ENCODE measurements at regions not wholly inside any gene's neighbourhood (a gene's known extent, or its start where the extent isn't known, plus 50 kb on each side); places are given as distances from the start of the nearest gene placed in this dataset.

DNA sequence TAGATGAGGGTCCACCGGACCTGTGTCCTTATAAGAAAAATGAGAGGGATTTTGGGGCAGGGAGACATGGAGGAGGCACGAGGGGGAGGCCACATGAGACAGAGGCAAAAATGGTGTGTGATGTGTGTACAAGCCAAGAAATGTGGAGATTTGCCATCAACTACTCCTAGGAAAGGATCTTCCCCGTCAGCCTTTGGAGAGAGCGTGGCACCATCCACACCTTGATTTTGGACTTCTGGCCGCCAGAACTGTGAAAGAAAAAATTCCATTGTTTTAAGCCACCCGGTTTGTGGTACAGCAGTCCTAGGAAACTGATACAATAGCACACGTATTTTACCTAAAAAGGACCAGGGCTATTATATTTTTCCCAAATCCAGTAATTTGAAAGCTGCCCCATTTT lies 829.0 kb upstream of the SALL3 start:
- H3K9me3 ChIP-seq = no peaks in the 10 kb centered on the region
- peak in 1 of 2 donors; percentile 29 for DNase-seq (ENCODE audit: extremely low spot score in 2 of 2)
- H3K4me1 ChIP-seq = no peaks in the 10 kb centered on the region
- intact Hi-C loops (cut with DNase I) = no loop called here
- TF ChIP-seq, protein P1, sequence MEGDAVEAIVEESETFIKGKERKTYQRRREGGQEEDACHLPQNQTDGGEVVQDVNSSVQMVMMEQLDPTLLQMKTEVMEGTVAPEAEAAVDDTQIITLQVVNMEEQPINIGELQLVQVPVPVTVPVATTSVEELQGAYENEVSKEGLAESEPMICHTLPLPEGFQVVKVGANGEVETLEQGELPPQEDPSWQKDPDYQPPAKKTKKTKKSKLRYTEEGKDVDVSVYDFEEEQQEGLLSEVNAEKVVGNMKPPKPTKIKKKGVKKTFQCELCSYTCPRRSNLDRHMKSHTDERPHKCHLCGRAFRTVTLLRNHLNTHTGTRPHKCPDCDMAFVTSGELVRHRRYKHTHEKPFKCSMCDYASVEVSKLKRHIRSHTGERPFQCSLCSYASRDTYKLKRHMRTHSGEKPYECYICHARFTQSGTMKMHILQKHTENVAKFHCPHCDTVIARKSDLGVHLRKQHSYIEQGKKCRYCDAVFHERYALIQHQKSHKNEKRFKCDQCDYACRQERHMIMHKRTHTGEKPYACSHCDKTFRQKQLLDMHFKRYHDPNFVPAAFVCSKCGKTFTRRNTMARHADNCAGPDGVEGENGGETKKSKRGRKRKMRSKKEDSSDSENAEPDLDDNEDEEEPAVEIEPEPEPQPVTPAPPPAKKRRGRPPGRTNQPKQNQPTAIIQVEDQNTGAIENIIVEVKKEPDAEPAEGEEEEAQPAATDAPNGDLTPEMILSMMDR (IDR thresholded peaks at IDR 0.05) = no peak
- no peak for TF ChIP-seq POLR2AphosphoS5 (IDR thresholded peaks at IDR 0.05; ENCODE audit: insufficient read depth in 1 of 2, low read depth in 1 of 2)
- no peak for TF ChIP-seq POLR2A (IDR thresholded peaks at IDR 0.05)
- H3K4me3 ChIP-seq = no peak overlapping the region
- no peak overlapping the region for H3K27ac ChIP-seq
- H3K27me3 ChIP-seq = no peaks in the 10 kb centered on the region
- H3K36me3 ChIP-seq = no peaks in the 10 kb centered on the region

DNA sequence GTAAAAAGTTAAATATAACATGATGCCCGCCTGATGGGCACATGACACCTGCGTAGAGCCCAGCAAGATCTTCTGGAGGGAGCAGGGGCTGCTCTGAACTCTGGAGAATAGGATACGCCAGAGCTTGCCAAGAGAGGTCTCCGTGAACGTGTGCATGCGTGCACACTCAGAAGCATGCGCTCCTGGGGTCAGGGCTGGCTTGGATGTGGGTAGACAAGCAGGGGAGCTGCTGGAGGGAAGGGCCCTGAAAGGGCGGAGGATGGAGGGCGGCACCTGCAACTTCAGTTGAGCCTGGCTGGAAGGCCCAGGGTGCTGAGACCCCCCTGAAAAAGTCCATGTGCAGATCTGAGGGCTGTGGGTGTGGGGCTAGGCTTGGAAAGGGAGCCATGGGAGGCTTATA lies 828.4 kb upstream of the SALL3 start:
- Histone ChIP-seq H3K27me3 (no peaks in the 10 kb centered on the region), H3K4me3 (no peak overlapping the region), H3K4me1 (no peaks in the 10 kb centered on the region), H3K36me3 (no peaks in the 10 kb centered on the region), H3K27ac (no peak overlapping the region), H3K9me3 (no peaks in the 10 kb centered on the region)
- TF ChIP-seq, protein P1 (IDR thresholded peaks at IDR 0.05) = no peak
- TF ChIP-seq POLR2AphosphoS5 (IDR thresholded peaks at IDR 0.05; ENCODE audit: insufficient read depth in 1 of 2, low read depth in 1 of 2) (no peak), POLR2A (IDR thresholded peaks at IDR 0.05) (no peak)
- intact Hi-C loops (cut with DNase I) = no loop called here
- DNase-seq (ENCODE audit: extremely low spot score in 2 of 2) = no peak

DNA sequence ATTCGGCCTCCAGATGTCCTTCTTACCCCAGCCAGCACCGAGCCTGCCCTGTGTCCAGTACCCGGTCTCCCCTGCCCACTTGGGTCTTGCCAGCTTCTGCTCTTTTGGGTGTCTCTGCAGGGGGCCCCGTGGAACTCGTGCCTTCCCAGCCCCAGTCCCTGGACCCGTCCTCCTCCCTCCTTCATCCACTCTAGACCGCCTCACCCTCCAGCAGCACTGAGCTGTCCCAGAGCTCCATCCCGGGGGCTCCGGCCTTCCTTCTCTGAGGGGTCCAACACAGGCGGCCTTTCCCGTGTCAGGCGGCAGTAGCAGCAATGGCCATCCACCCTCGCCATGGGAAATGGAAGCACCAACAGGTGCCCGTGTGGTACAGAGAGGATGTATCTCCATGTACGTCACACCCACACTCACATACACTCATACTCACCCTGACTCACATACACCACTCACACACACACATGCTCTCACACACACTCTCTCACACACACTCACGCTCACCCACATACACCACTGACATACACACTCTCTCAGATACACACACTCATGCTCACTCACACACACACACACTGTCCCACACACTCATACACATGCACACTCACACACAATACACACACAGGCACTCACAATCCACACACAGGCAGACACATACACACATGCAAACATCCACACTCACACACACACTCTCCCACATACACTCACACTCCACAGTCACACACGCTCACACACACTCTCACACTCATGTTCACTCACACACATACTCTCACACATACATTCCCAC lies 827.5 kb upstream of the SALL3 start:
- H3K27me3 ChIP-seq = no peaks in the 10 kb centered on the region
- no peaks in the 10 kb centered on the region for H3K36me3 ChIP-seq
- H3K27ac ChIP-seq = no peak overlapping the region
- no peak for DNase-seq (ENCODE audit: extremely low spot score in 2 of 2)
- no peaks in the 10 kb centered on the region for H3K4me1 ChIP-seq
- intact Hi-C loops (cut with DNase I) = no loop called here
- H3K9me3 ChIP-seq = no peaks in the 10 kb centered on the region
- no peak overlapping the region for H3K4me3 ChIP-seq
- TF ChIP-seq, protein P1 (IDR thresholded peaks at IDR 0.05) = no peak
- TF ChIP-seq POLR2AphosphoS5 (IDR thresholded peaks at IDR 0.05; ENCODE audit: insufficient read depth in 1 of 2, low read depth in 1 of 2) (no peak), POLR2A (IDR thresholded peaks at IDR 0.05) (no peak)

DNA sequence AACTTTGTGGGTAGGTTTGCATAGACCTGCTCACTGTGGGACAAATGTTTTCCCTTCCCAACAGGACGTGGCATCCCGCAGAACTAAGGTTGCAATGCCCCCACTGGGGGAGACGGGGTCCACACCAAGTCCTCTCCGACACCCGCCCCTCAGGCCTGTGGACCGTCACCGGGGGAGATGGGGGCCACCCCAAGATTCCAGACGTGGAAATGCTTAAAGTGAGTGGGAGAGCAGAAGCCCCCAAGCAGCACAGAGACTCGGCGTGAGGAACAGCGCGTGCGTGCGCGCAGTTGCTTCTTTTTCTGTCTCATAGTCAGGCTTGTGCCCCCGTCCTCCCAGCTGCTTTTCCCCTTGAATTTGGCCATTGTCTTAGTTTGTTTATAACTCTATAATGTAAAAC lies 826.3 kb upstream of the SALL3 start:
- H3K4me3 ChIP-seq = no peak overlapping the region

DNA sequence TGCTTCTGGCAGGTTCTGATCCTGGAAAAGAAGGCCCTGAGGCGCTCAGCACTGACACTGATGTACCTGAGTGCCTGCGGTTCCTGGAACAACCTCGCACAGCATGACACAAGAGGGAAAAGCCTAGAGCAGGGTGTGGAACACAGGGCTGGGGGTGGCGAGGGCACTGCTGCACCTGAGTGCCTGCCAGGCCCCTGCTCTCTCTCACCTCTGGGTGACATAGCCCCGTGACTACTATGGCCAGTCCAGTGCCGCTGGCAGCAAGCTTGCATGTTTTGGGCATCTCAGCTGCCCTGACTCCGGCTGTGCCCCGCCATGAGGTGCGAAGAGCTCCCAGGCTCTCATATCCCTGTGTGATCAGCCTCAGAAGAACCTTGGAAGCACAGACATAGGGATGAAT lies 825.2 kb upstream of the SALL3 start:
- Histone ChIP-seq H3K27me3 (no peaks in the 10 kb centered on the region), H3K9me3 (no peaks in the 10 kb centered on the region), H3K4me1 (no peaks in the 10 kb centered on the region), H3K4me3 (no peak overlapping the region), H3K36me3 (no peaks in the 10 kb centered on the region), H3K27ac (no peak overlapping the region)
- DNase-seq (ENCODE audit: extremely low spot score in 2 of 2) = no peak
- TF ChIP-seq POLR2AphosphoS5 (IDR thresholded peaks at IDR 0.05; ENCODE audit: insufficient read depth in 1 of 2, low read depth in 1 of 2) (no peak), POLR2A (IDR thresholded peaks at IDR 0.05) (no peak)
- TF ChIP-seq, protein P1 (IDR thresholded peaks at IDR 0.05) = no peak
- intact Hi-C loops (cut with DNase I) = no loop called here

More for the DNA sequence above, 826.3 kb upstream of the SALL3 start:
- no peak for DNase-seq (ENCODE audit: extremely low spot score in 2 of 2)
- Histone ChIP-seq H3K9me3 (no peaks in the 10 kb centered on the region), H3K4me1 (no peaks in the 10 kb centered on the region), H3K36me3 (no peaks in the 10 kb centered on the region), H3K27me3 (no peaks in the 10 kb centered on the region), H3K27ac (no peak overlapping the region)
- intact Hi-C loops (cut with DNase I) = no loop called here
- TF ChIP-seq POLR2A (IDR thresholded peaks at IDR 0.05) (no peak), POLR2AphosphoS5 (IDR thresholded peaks at IDR 0.05; ENCODE audit: insufficient read depth in 1 of 2, low read depth in 1 of 2) (no peak)
- TF ChIP-seq, protein P1 (IDR thresholded peaks at IDR 0.05) = no peak

Data from vagina (tissue), 2 donors.